ENCODE measurements at regions not wholly inside any gene's neighbourhood (a gene's known extent, or its start where the extent isn't known, plus 50 kb on each side); places are given as distances from the start of the nearest gene placed in this dataset.
"Not testable (repeated sequence)": the region's sequence is repeated elsewhere in the genome, so short reads cannot be mapped to it uniquely, and the experiment has no call there.

GRCh38 chr3:30539772-30540171, 66.6 kb upstream of the TGFBR2 start:
- Histone ChIP-seq H2BK20ac (ENCODE audit: low read depth, low read length) (no peak overlapping the region), H3K79me1 (ENCODE audit: low read depth in 1 of 2, low read length in 2 of 2) (no peaks in the 10 kb centered on the region), H3K4ac (ENCODE audit: low read depth, low read length) (no peak overlapping the region), H2BK120ac (ENCODE audit: low read depth, low read length) (no peak overlapping the region), H2AK5ac (ENCODE audit: low read depth, low read length) (no peak overlapping the region), H2BK15ac (ENCODE audit: low read depth, low read length) (no peak overlapping the region), H2AFZ (replicated peaks; ENCODE audit: low read length, poor library complexity) (no peak overlapping the region), H3K14ac (replicated peaks; ENCODE audit: low read depth, low read length) (no peak overlapping the region), H4K91ac (ENCODE audit: insufficient read depth, low read depth, low read length) (no peak overlapping the region), H3K23ac (ENCODE audit: low read depth, low read length) (no peak overlapping the region), H3K36me3 (ENCODE audit: control insufficient read depth, insufficient read depth, low read length) (no peaks in the 10 kb centered on the region), H3K9ac (ENCODE audit: low read depth, low read length) (no peak overlapping the region), H3K27ac (ENCODE audit: insufficient read depth, low read length) (no peak overlapping the region), H3K27me3 (ENCODE audit: control insufficient read depth, insufficient read depth, low read length) (no peaks in the 10 kb centered on the region), H3K9me3 (ENCODE audit: control insufficient read depth, insufficient read depth, low read length) (no peaks in the 10 kb centered on the region), H3K4me1 (ENCODE audit: control insufficient read depth, insufficient read depth, low read length) (peaks cover 7% of the 10 kb centered on the region; the same call in 1 of the 2 replicates), H3K4me2 (ENCODE audit: low read depth, low read length) (no peak overlapping the region), H3K9me1 (ENCODE audit: insufficient read depth, low read length) (no peaks in the 10 kb centered on the region), H4K20me1 (ENCODE audit: insufficient read depth, low read length) (no peaks in the 10 kb centered on the region), H2BK5ac (ENCODE audit: low read depth, low read length, poor library complexity, severe bottlenecking) (peak overlapping the region; percentile 77), H4K5ac (ENCODE audit: low read depth, low read length) (no peak overlapping the region), H2AK9ac (replicated peaks; ENCODE audit: low read depth, low read length, poor library complexity) (no peak overlapping the region), H3K56ac (ENCODE audit: extremely low read depth, insufficient read depth, low read length) (no peak overlapping the region), H3K18ac (ENCODE audit: low read depth, low read length) (no peak overlapping the region), H4K8ac (ENCODE audit: low read depth in 2 of 2, low read length in 2 of 2) (no peak overlapping the region), H3K4me3 (ENCODE audit: insufficient read depth, low read depth, low read length) (no peak overlapping the region)
- dilution Hi-C loops (cut with HindIII; ENCODE audit: low sequenced_read_pairs, unreplicated experiment) (no loop called here), in situ Hi-C loops (cut with MboI; ENCODE audit: low sequenced_read_pairs) (no loop called here), intact Hi-C loops (cut with micrococcal nuclease) (loop anchor here (10.0 kb wide), 1 partner anchor 205 kb away; no protein-coding TSS in a partner anchor)
- ChIA-PET POLR2A (ENCODE audit: unreplicated experiment) (no interaction called here), CTCF (interaction anchor here (0.7 kb wide), 2 partner anchors 11 to 153 kb away, joined by 3 read pairs; no protein-coding TSS in a partner anchor)
- WGBS, 2 experiments (ENCODE audit: extremely low coverage in 2 of 2, insufficient read length in 1 of 2): no CpG with 5 or more reads among the region's 1 CpG
- BruUV-seq (replicated peaks): no TSS peak
- ATAC-seq (ENCODE audit: low read depth): peak; percentile 61
- peak; percentile 88 for DNase-seq
- TF ChIP-seq MAZ (IDR thresholded peaks at IDR 0.05; ENCODE audit: borderline replicate concordance, low read depth, low read length) (no peak), RCOR1 (IDR thresholded peaks at IDR 0.05; ENCODE audit: insufficient replicate concordance, low read length) (no peak), FOS (IDR thresholded peaks at IDR 0.05; ENCODE audit: low read depth, low read length) (peak; percentile 55; the same call in 1 of the 2 replicates), MXI1 (IDR thresholded peaks at IDR 0.05; ENCODE audit: borderline replicate concordance, low read depth, low read length) (no peak)

- H3K4me3 ChIP-seq (ENCODE audit: insufficient read depth, low read depth, low read length); H3K56ac ChIP-seq (ENCODE audit: extremely low read depth, insufficient read depth, low read length); H3K14ac ChIP-seq (replicated peaks; ENCODE audit: low read depth, low read length); BruUV-seq (replicated peaks); H3K4me1 ChIP-seq (ENCODE audit: control insufficient read depth, insufficient read depth, low read length); H2BK15ac ChIP-seq (ENCODE audit: low read depth, low read length); H3K27me3 ChIP-seq (ENCODE audit: control insufficient read depth, insufficient read depth, low read length); H2BK120ac ChIP-seq (ENCODE audit: low read depth, low read length); H3K23ac ChIP-seq (ENCODE audit: low read depth, low read length); H4K20me1 ChIP-seq (ENCODE audit: insufficient read depth, low read length); H3K4ac ChIP-seq (ENCODE audit: low read depth, low read length); CTCF ChIA-PET; H2AK5ac ChIP-seq (ENCODE audit: low read depth, low read length); H2AFZ ChIP-seq (replicated peaks; ENCODE audit: low read length, poor library complexity); H3K9me3 ChIP-seq (ENCODE audit: control insufficient read depth, insufficient read depth, low read length); H3K27ac ChIP-seq (ENCODE audit: insufficient read depth, low read length); H3K4me2 ChIP-seq (ENCODE audit: low read depth, low read length); DNase-seq; H3K9ac ChIP-seq (ENCODE audit: low read depth, low read length); H3K18ac ChIP-seq (ENCODE audit: low read depth, low read length); H3K36me3 ChIP-seq (ENCODE audit: control insufficient read depth, insufficient read depth, low read length); ATAC-seq (ENCODE audit: low read depth); H4K8ac ChIP-seq (ENCODE audit: low read depth in 2 of 2, low read length in 2 of 2); H2BK5ac ChIP-seq (ENCODE audit: low read depth, low read length, poor library complexity, severe bottlenecking); H4K5ac ChIP-seq (ENCODE audit: low read depth, low read length); POLR2A ChIA-PET (ENCODE audit: unreplicated experiment); H3K9me1 ChIP-seq (ENCODE audit: insufficient read depth, low read length); in situ Hi-C loops (cut with MboI; ENCODE audit: low sequenced_read_pairs); H4K91ac ChIP-seq (ENCODE audit: insufficient read depth, low read depth, low read length); dilution Hi-C loops (cut with HindIII; ENCODE audit: low sequenced_read_pairs, unreplicated experiment); H2AK9ac ChIP-seq (replicated peaks; ENCODE audit: low read depth, low read length, poor library complexity); H2BK20ac ChIP-seq (ENCODE audit: low read depth, low read length); H3K79me1 ChIP-seq (ENCODE audit: low read depth in 1 of 2, low read length in 2 of 2): not testable (repeated sequence)
- intact Hi-C loops (cut with micrococcal nuclease): loop anchor here (10.0 kb wide), 1 partner anchor 204 kb away; no protein-coding TSS in a partner anchor
Measured at GRCh38 chr3:30541156-30541555, 65.2 kb upstream of the TGFBR2 start.

Measured in IMR-90 (cell line).